ENCODE measurements at regions not wholly inside any gene's neighbourhood (a gene's known extent, or its start where the extent isn't known, plus 50 kb on each side); places are given as distances from the start of the nearest gene placed in this dataset.

GRCh38 chr18:44437603-44438002 lies 243.1 kb upstream of the SETBP1 start:
- no peak for DNase-seq (ENCODE audit: low read depth)
- TF ChIP-seq, protein P1, sequence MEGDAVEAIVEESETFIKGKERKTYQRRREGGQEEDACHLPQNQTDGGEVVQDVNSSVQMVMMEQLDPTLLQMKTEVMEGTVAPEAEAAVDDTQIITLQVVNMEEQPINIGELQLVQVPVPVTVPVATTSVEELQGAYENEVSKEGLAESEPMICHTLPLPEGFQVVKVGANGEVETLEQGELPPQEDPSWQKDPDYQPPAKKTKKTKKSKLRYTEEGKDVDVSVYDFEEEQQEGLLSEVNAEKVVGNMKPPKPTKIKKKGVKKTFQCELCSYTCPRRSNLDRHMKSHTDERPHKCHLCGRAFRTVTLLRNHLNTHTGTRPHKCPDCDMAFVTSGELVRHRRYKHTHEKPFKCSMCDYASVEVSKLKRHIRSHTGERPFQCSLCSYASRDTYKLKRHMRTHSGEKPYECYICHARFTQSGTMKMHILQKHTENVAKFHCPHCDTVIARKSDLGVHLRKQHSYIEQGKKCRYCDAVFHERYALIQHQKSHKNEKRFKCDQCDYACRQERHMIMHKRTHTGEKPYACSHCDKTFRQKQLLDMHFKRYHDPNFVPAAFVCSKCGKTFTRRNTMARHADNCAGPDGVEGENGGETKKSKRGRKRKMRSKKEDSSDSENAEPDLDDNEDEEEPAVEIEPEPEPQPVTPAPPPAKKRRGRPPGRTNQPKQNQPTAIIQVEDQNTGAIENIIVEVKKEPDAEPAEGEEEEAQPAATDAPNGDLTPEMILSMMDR (conservative IDR thresholded peaks at IDR 0.05; ENCODE audit: low read depth, low read length), result no peak
- H3K4me3 ChIP-seq (ENCODE audit: low read length), result no peak overlapping the region

- TF ChIP-seq, protein P1 (conservative IDR thresholded peaks at IDR 0.05; ENCODE audit: low read depth, low read length), result no peak
- no peak overlapping the region for H3K4me3 ChIP-seq (ENCODE audit: low read length)
- no peak for DNase-seq (ENCODE audit: low read depth)
Observed at GRCh38 chr18:44450226-44450625, 230.5 kb upstream of the SETBP1 start.

GRCh38 chr18:44452346-44452745 lies 228.3 kb upstream of the SETBP1 start:
- TF ChIP-seq, protein P1 (conservative IDR thresholded peaks at IDR 0.05; ENCODE audit: low read depth, low read length), result no peak
- no peak overlapping the region for H3K4me3 ChIP-seq (ENCODE audit: low read length)
- peak; percentile 26 for DNase-seq (ENCODE audit: low read depth)

DNA sequence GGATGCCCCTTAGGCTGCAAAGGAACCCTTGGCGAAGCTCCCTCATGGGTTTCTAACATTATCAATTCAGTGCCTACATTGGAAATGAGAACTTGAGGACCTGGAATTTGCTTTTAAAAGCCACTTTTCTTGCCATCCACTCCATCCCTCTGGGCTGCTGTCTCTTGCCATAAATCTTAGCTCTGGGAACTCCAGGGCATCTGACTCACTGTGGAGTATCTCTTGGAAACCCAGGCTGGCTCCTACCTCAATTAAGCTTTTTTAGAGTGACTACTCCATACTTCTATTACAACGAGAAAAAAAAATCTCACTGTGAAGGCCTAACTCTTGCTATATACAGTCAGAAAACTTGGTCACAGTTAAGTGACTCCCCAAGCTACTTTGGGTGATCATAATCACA lies 227.2 kb upstream of the SETBP1 start:
- TF ChIP-seq, protein P1 (conservative IDR thresholded peaks at IDR 0.05; ENCODE audit: low read depth, low read length), result no peak
- no peak overlapping the region for H3K4me3 ChIP-seq (ENCODE audit: low read length)
- DNase-seq (ENCODE audit: low read depth), result no peak

- DNase-seq (ENCODE audit: low read depth), result peak; percentile 26
- TF ChIP-seq, protein P1 (conservative IDR thresholded peaks at IDR 0.05; ENCODE audit: low read depth, low read length), result peak; percentile 15
- H3K4me3 ChIP-seq (ENCODE audit: low read length), result no peak overlapping the region
Observed at GRCh38 chr18:44458777-44459176, 221.9 kb upstream of the SETBP1 start.

DNA sequence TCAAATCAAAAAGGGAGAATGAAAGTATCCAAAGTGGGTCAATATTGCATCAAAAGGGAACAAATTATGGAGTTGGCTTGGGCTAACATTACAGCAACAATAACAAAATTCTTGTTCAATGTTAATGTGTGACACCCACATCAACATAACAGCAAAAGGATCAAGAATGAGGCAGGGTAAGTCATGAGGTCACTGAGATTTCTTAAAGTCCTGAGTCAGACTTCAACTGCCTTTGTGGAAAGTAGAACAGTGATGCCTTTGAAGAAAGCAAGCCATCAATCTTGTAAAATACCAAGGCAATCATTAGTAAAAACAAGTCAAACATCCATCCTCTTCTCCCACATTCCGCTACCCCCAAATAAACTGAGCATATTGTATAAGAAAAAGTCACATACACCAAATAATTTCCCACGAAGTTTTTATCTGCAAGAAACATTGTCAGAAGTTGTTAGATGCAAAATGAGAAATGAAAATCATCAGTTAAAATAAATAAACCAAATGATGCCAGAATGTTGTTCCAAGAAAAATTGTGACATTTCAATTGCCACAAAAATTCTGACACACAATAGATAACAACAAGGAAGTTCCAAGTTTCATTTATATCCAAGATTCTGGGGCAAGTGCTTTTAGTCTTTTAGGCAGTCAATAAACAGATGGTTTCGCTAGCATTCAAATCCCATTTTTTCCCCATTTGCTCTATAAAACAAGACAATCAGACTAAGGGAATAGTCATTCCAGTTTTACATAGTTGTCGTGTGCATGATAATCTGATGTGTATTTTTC lies 216.1 kb upstream of the SETBP1 start:
- TF ChIP-seq, protein P1 (conservative IDR thresholded peaks at IDR 0.05; ENCODE audit: low read depth, low read length), result no peak
- no peak overlapping the region for H3K4me3 ChIP-seq (ENCODE audit: low read length)
- DNase-seq (ENCODE audit: low read depth), result peak; percentile 55

GRCh38 chr18:44465381-44465841 lies 215.3 kb upstream of the SETBP1 start:
- H3K4me3 ChIP-seq (ENCODE audit: low read length), result no peak overlapping the region
- TF ChIP-seq, protein P1 (conservative IDR thresholded peaks at IDR 0.05; ENCODE audit: low read depth, low read length), result no peak
- DNase-seq (ENCODE audit: low read depth), result no peak

Data from retinal pigment epithelial cell (primary cell).